Motor neuron (in vitro differentiated cells): ENCODE measurements at regions not wholly inside any gene's neighbourhood (a gene's known extent, or its start where the extent isn't known, plus 50 kb on each side); places are given as distances from the start of the nearest gene placed in this dataset.

Experiments used
- ATAC-seq, 8 experiments: fragments of 200-7000 bp; cut with Tn5 transposase; replicated peaks in 6 of 8; 2 replicates each; pipeline ENCODE4 v1.8.0; 2021; ENCODE audit warnings: mild to moderate bottlenecking in 8 of 8, moderate library complexity in 8 of 8
- H3K27ac ChIP-seq, 2 donors: fragments of 250-450 bp; sonication (Bioruptor Pico); 2 replicates each; pipeline ENCODE4 v1.9.0; 2021; ENCODE audit warnings: antibody characterized with exemption in 2 of 2, mild to moderate bottlenecking in 2 of 2, moderate library complexity in 1 of 2
- H3K4me1 ChIP-seq, 2 donors: fragments of 250-450 bp; sonication (Bioruptor Pico); replicated peaks in 1 of 2; 2 replicates each; pipeline ENCODE4 v1.6.1; 2021; ENCODE audit warnings: antibody characterized with exemption in 2 of 2, mild to moderate bottlenecking in 2 of 2, moderate library complexity in 1 of 2
- H3K4me3 ChIP-seq, 5 donors: fragments of 250-450 bp; sonication (Bioruptor Pico); 2 replicates each; pipeline ENCODE4 v1.9.0; 2021; ENCODE audit warnings: antibody characterized with exemption in 5 of 5, mild to moderate bottlenecking in 5 of 5, moderate library complexity in 4 of 5
- WGBS, 10 experiments: fragments of 450-650 bp; shearing (Covaris generic); methylation state at CpG; one replicate each; pipeline ENCODE4 v1.0.0; 2022; 5-methylcytosine and 5-hydroxymethylcytosine counted together
- in situ Hi-C, 9 experiments: fragments of 400-800 bp; cut with MboI; loops; one replicate each; pipeline ENCODE4 v1.15.0; 2021; ENCODE audit warnings: low sequenced_read_pairs in 9 of 9, low pct_unique_long_range_greater_than_20kb in 2 of 9; ENCODE audit not compliant: unreplicated experiment in 9 of 9

- 46 to 100% (median 89%) methylated on average over 1 to 7 of the region's 7 CpGs for whole genome bisulfite sequencing, 10 experiments
- Histone ChIP-seq H3K4me1 (peaks cover 0 to 9% of the 10 kb centered on the region in 2 donors), H3K27ac (no peak overlapping the region), H3K4me3 (no peak overlapping the region)
- ATAC-seq, result no peak
- in situ Hi-C loops, result no loop called here
Measured at GRCh38 chr3:104779324-104779723, 587.4 kb upstream of the ALCAM start.

GRCh38 chr3:104781112-104781511, 585.6 kb upstream of the ALCAM start:
- 9 to 100% (median 59%) methylated on average over 1 to 2 of the region's 2 CpGs; no CpG with 5 or more reads in 2 of the 10 experiments for WGBS, 10 experiments
- Histone ChIP-seq H3K4me1 (peaks cover 0 to 9% of the 10 kb centered on the region in 2 donors), H3K4me3 (no peak overlapping the region), H3K27ac (no peak overlapping the region)
- ATAC-seq, result peak in 3 of 8 experiments; percentile 4 to 56 (median 28)
- in situ Hi-C loops, result no loop called here

DNA sequence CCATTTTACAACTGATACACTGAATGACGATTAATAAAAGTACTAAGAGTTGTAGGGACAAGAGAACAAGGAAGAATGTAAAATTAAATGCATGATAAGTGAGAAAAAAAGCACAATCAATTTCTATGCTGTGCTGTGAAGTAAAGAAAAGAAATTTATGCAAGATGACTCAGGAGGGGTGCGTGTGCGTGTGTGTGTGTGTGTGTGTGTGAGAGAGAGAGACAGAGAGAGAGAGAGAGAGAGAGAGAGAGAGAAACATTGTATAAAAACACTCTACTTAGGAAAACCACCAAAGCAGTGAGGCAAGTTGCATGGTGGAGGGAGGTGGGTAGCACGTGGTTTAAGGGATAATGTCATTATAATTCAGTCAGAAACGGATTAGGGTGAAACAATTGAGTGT, 580.8 kb upstream of the ALCAM start:
- peaks cover 0 to 4% of the 10 kb centered on the region in 2 donors for H3K4me1 ChIP-seq
- no peak overlapping the region for H3K27ac ChIP-seq
- WGBS, 10 experiments, result 25 to 93% (median 60%) methylated on average over 3 to 5 of the region's 5 CpGs; no CpG with 5 or more reads in 1 of the 10 experiments
- in situ Hi-C loops, result no loop called here
- H3K4me3 ChIP-seq, result no peak overlapping the region
- ATAC-seq, result peak in 2 of 8 experiments; percentile 30 to 66

DNA sequence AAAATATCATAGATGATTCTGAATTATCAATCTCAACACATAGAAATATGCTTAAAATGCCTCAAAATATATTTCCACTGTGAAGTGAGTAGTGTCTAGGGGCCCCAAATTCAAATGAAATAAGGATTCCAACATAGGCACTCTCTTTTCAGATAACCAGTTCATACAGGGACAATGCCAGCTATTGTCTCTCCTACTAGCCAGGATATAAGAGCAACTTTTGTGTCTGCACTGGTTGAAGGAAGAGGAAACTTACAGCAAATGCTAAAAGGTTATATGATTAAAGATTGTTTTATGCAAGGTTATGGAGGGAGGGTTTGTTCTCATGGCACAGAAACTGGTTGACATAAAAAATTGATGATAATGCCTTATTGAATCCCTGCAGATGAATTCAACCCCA, 579.4 kb upstream of the ALCAM start:
- H3K4me3 ChIP-seq, result no peak overlapping the region
- no peak overlapping the region for H3K27ac ChIP-seq
- H3K4me1 ChIP-seq, result no peaks in the 10 kb centered on the region
- no peak for ATAC-seq
- in situ Hi-C loops, result no loop called here

DNA sequence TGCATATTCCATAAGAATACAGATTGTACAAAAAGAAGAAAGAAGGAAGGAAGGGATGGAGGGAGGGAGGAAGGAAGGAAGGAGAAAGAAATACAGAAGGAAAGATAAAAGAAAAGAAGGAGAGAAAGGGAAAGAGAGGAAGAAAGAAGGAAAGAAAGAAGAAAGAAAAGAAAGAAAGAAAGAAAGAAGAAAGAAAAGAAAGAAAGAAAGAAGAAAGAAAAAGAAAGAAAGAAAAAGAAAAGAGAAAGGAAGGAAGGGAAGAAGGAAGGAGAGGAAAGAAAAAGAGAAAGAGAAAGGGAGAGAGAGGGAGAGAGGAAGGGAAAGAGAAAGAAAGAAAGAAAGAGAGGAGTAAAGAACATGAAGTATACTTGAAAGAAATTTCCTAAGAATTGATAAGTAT, 577.9 kb upstream of the ALCAM start:
- H3K4me3 ChIP-seq, result no peak overlapping the region
- no peaks in the 10 kb centered on the region for H3K4me1 ChIP-seq
- H3K27ac ChIP-seq, result no peak overlapping the region
- no peak for ATAC-seq
- in situ Hi-C loops, result no loop called here

- no peak for ATAC-seq
- in situ Hi-C loops, result no loop called here
Measured at GRCh38 chr3:104791331-104791730, 575.4 kb upstream of the ALCAM start.

GRCh38 chr3:104796556-104796955, 570.2 kb upstream of the ALCAM start:
- in situ Hi-C loops, result no loop called here
- Histone ChIP-seq H3K4me3 (no peak overlapping the region), H3K4me1 (no peaks in the 10 kb centered on the region), H3K27ac (no peak overlapping the region)
- 61 to 100% (median 91%) methylated on average over 2 to 5 of the region's 5 CpGs for WGBS, 10 experiments
- ATAC-seq, result no peak

More at GRCh38 chr3:104791331-104791730, 575.4 kb upstream of the ALCAM start:
- Histone ChIP-seq H3K4me3 (no peak overlapping the region), H3K4me1 (no peaks in the 10 kb centered on the region), H3K27ac (no peak overlapping the region)
- WGBS, 10 experiments, result 0 to 89% (median 67%) methylated on average over 1 of the region's 1 CpG; no CpG with 5 or more reads in 5 of the 10 experiments

DNA sequence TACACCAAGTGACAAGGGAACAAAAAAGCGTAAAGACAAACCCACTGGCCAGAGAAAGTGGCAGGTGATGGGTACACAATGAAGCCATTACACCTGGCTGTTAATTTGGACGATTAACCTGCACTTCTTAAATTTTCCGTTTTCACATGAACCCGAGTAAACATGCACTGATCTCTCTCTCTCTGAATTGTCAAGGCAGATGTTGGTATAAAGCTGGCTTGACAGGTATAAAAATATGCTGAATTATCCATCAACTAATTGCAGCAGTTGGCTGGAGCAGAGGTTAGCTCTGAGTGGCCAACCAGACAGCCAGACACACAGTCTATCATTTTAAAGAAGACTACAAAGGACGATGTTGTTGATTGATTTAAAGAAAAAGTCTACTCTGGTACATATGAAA, 561.7 kb upstream of the ALCAM start:
- 30 to 90% (median 77%) methylated on average over 2 to 5 of the region's 5 CpGs; no CpG with 5 or more reads in 2 of the 10 experiments for WGBS, 10 experiments
- peak in 1 of 8 experiments; percentile 26 for ATAC-seq
- Histone ChIP-seq H3K4me1 (peaks cover 0 to 11% of the 10 kb centered on the region in 2 donors), H3K4me3 (no peak overlapping the region), H3K27ac (no peak overlapping the region)
- in situ Hi-C loops, result no loop called here

GRCh38 chr3:104805508-104805907, 561.2 kb upstream of the ALCAM start:
- no peak overlapping the region for H3K27ac ChIP-seq
- WGBS, 10 experiments, result 17 to 94% (median 70%) methylated on average over 2 to 5 of the region's 5 CpGs; no CpG with 5 or more reads in 1 of the 10 experiments
- no peak for ATAC-seq
- H3K4me3 ChIP-seq, result no peak overlapping the region
- in situ Hi-C loops, result no loop called here
- H3K4me1 ChIP-seq, result peaks cover 0 to 11% of the 10 kb centered on the region in 2 donors

- no peak for ATAC-seq
- 20 to 100% (median 100%) methylated on average over 1 of the region's 1 CpG; no CpG with 5 or more reads in 5 of the 10 experiments for WGBS, 10 experiments
Measured at GRCh38 chr3:104810896-104811295, 555.8 kb upstream of the ALCAM start.

GRCh38 chr3:104816008-104816407, 550.7 kb upstream of the ALCAM start:
- Histone ChIP-seq H3K4me3 (no peak overlapping the region), H3K27ac (no peak overlapping the region), H3K4me1 (no peaks in the 10 kb centered on the region)
- ATAC-seq, result no peak
- WGBS, 10 experiments, result 12 to 88% (median 39%) methylated on average over 1 to 2 of the region's 2 CpGs; no CpG with 5 or more reads in 2 of the 10 experiments
- in situ Hi-C loops, result no loop called here

More at GRCh38 chr3:104810896-104811295, 555.8 kb upstream of the ALCAM start:
- in situ Hi-C loops, result no loop called here
- H3K4me1 ChIP-seq, result peaks cover 0 to under 1% of the 10 kb centered on the region in 2 donors
- no peak overlapping the region for H3K4me3 ChIP-seq
- no peak overlapping the region for H3K27ac ChIP-seq

- Histone ChIP-seq H3K4me1 (no peaks in the 10 kb centered on the region), H3K27ac (no peak overlapping the region), H3K4me3 (no peak overlapping the region)
- in situ Hi-C loops, result no loop called here
- WGBS, 10 experiments, result 38 to 100% (median 86%) methylated on average over 1 of the region's 1 CpG; no CpG with 5 or more reads in 3 of the 10 experiments
- no peak for ATAC-seq
Measured at GRCh38 chr3:104816716-104817115, 550.0 kb upstream of the ALCAM start.

GRCh38 chr3:104819333-104819732, 547.4 kb upstream of the ALCAM start:
- Histone ChIP-seq H3K4me1 (no peaks in the 10 kb centered on the region), H3K27ac (no peak overlapping the region), H3K4me3 (no peak overlapping the region)
- in situ Hi-C loops, result no loop called here
- WGBS, 10 experiments, result 0 to 50% (median 44%) methylated on average over 1 to 2 of the region's 2 CpGs; no CpG with 5 or more reads in 4 of the 10 experiments
- ATAC-seq, result no peak

- ATAC-seq, result no peak
- in situ Hi-C loops, result no loop called here
Measured at GRCh38 chr3:104820959-104821358, 545.8 kb upstream of the ALCAM start.

More at GRCh38 chr3:104820959-104821358, 545.8 kb upstream of the ALCAM start:
- Histone ChIP-seq H3K4me3 (no peak overlapping the region), H3K27ac (no peak overlapping the region), H3K4me1 (peaks cover 0 to 13% of the 10 kb centered on the region in 2 donors)
- WGBS, 10 experiments, result 0 to 100% (median 40%) methylated on average over 1 of the region's 1 CpG; no CpG with 5 or more reads in 3 of the 10 experiments
